Thymus (tissue), 11 donors: ENCODE measurements at regions not wholly inside any gene's neighbourhood (a gene's known extent, or its start where the extent isn't known, plus 50 kb on each side); places are given as distances from the start of the nearest gene placed in this dataset.
A peak's percentile ranks its signal among the peaks of the same experiment; 100 is the strongest.

Source experiments
- DNase-seq, 9 donors: peaks; one replicate each; pipeline ENCODE4 v3.0.0-alpha.2; 2013; ENCODE audit warnings: low spot score in 9 of 9, low read depth in 6 of 9, missing footprints in 1 of 9
- H3K27ac ChIP-seq, 2 donors: one replicate each; pipeline ENCODE4 v1.5.1; 2013; ENCODE audit warnings: control low read depth in 1 of 2, low read depth in 1 of 2, low read length in 1 of 2, mild to moderate bottlenecking in 1 of 2, moderate library complexity in 1 of 2
- H3K27me3 ChIP-seq, 2 donors: one replicate each; pipeline ENCODE4 v1.5.1; 2013; ENCODE audit warnings: low read length in 1 of 2; ENCODE audit not compliant: control insufficient read depth in 2 of 2, insufficient read depth in 1 of 2
- H3K36me3 ChIP-seq, 2 donors: one replicate each; pipeline ENCODE4 v1.5.1; 2013; ENCODE audit warnings: low read length in 1 of 2, mild to moderate bottlenecking in 1 of 2, moderate library complexity in 1 of 2; ENCODE audit not compliant: control insufficient read depth in 2 of 2, insufficient read depth in 2 of 2
- H3K4me1 ChIP-seq, 2 donors: one replicate each; pipeline ENCODE4 v1.5.1; 2013; ENCODE audit warnings: low read length in 2 of 2; ENCODE audit not compliant: control insufficient read depth in 2 of 2, insufficient read depth in 2 of 2
- H3K4me3 ChIP-seq, 2 donors: one replicate each; pipeline ENCODE4 v1.5.1; 2013; ENCODE audit warnings: low read length in 2 of 2, control low read depth in 1 of 2, mild to moderate bottlenecking in 1 of 2
- H3K9me3 ChIP-seq, 2 donors: one replicate each; pipeline ENCODE4 v1.5.1; 2013; ENCODE audit warnings: low read length in 1 of 2, mild to moderate bottlenecking in 1 of 2; ENCODE audit not compliant: control insufficient read depth in 2 of 2, insufficient read depth in 1 of 2
- WGBS: extraction: QIAGEN DNeasy Blood & Tissue Kit; methylation state at CpG from one replicate; pipeline ENCODE4 v1.1.7; 2013; 5-methylcytosine and 5-hydroxymethylcytosine counted together
- donor health status: healthy.

- Histone ChIP-seq H3K27ac (peak overlapping the region; percentile 3 to 48), H3K9me3 (peaks cover 0 to 5% of the 10 kb centered on the region in 2 donors), H3K4me3 (no peak overlapping the region), H3K36me3 (no peaks in the 10 kb centered on the region), H3K27me3 (no peaks in the 10 kb centered on the region), H3K4me1 (peaks cover 23 to 34% of the 10 kb centered on the region in 2 donors)
- peak in 2 of 9 donors; percentile 25 to 57 for DNase-seq
- 84% methylated on average over 5 of the region's 5 CpGs for WGBS
These were observed 145.8 kb upstream of the UBE2E1 start for GRCh38 chr3:23659840-23660430.

- Histone ChIP-seq H3K9me3 (no peaks in the 10 kb centered on the region), H3K27me3 (no peaks in the 10 kb centered on the region), H3K4me3 (no peak overlapping the region), H3K27ac (no peak overlapping the region), H3K4me1 (peaks cover 19 to 25% of the 10 kb centered on the region in 2 donors), H3K36me3 (no peaks in the 10 kb centered on the region)
- no peak for DNase-seq
- 70% methylated on average over 9 of the region's 9 CpGs for WGBS
These were observed 143.6 kb upstream of the UBE2E1 start for GRCh38 chr3:23662079-23662617.

- no peaks in the 10 kb centered on the region for H3K9me3 ChIP-seq
- peaks cover 16 to 22% of the 10 kb centered on the region in 2 donors for H3K4me1 ChIP-seq
- no peak overlapping the region for H3K27ac ChIP-seq
- no peak overlapping the region for H3K4me3 ChIP-seq
- WGBS = 95% methylated on average over 3 of the region's 3 CpGs
- no peaks in the 10 kb centered on the region for H3K27me3 ChIP-seq
- H3K36me3 ChIP-seq = no peaks in the 10 kb centered on the region
- no peak for DNase-seq
These were observed 142.5 kb upstream of the UBE2E1 start for GRCh38 chr3:23663246-23663645.

- H3K36me3 ChIP-seq = no peaks in the 10 kb centered on the region
- 89% methylated on average over 5 of the region's 5 CpGs for WGBS
These were observed 142.0 kb upstream of the UBE2E1 start for GRCh38 chr3:23663661-23664186.

GRCh38 chr3:23664459-23664858, 141.3 kb upstream of the UBE2E1 start:
- H3K9me3 ChIP-seq = no peaks in the 10 kb centered on the region
- H3K4me3 ChIP-seq = no peak overlapping the region
- no peaks in the 10 kb centered on the region for H3K27me3 ChIP-seq
- WGBS = 94% methylated on average over 1 of the region's 1 CpG
- DNase-seq = no peak
- H3K4me1 ChIP-seq = peaks cover 13% of the 10 kb centered on the region in 2 donors
- no peaks in the 10 kb centered on the region for H3K36me3 ChIP-seq
- H3K27ac ChIP-seq = no peak overlapping the region

More at GRCh38 chr3:23663661-23664186, 142.0 kb upstream of the UBE2E1 start:
- no peak overlapping the region for H3K4me3 ChIP-seq
- no peak overlapping the region for H3K27ac ChIP-seq
- no peaks in the 10 kb centered on the region for H3K27me3 ChIP-seq
- H3K9me3 ChIP-seq = no peaks in the 10 kb centered on the region
- H3K4me1 ChIP-seq = peaks cover 16 to 19% of the 10 kb centered on the region in 2 donors
- no peak for DNase-seq

- no peak overlapping the region for H3K4me3 ChIP-seq
- H3K36me3 ChIP-seq = no peaks in the 10 kb centered on the region
- no peaks in the 10 kb centered on the region for H3K9me3 ChIP-seq
- H3K27me3 ChIP-seq = no peaks in the 10 kb centered on the region
- peaks cover 9% of the 10 kb centered on the region in 2 donors for H3K4me1 ChIP-seq
- WGBS = 100% methylated on average over 1 of the region's 1 CpG
- no peak overlapping the region for H3K27ac ChIP-seq
- DNase-seq = no peak
These were observed 140.0 kb upstream of the UBE2E1 start for GRCh38 chr3:23665741-23666140.

- Histone ChIP-seq H3K27me3 (peaks cover 0 to 9% of the 10 kb centered on the region in 2 donors), H3K36me3 (no peaks in the 10 kb centered on the region), H3K27ac (no peak overlapping the region), H3K4me3 (no peak overlapping the region), H3K4me1 (peaks cover 3 to 4% of the 10 kb centered on the region in 2 donors), H3K9me3 (no peaks in the 10 kb centered on the region)
- WGBS = 99% methylated on average over 4 of the region's 4 CpGs
- DNase-seq = no peak
These were observed 138.9 kb upstream of the UBE2E1 start for GRCh38 chr3:23666818-23667217.

- H3K4me3 ChIP-seq = no peak overlapping the region
- WGBS = 87% methylated on average over 6 of the region's 6 CpGs
- DNase-seq = no peak
- no peaks in the 10 kb centered on the region for H3K9me3 ChIP-seq
- H3K4me1 ChIP-seq = peaks cover 0 to 5% of the 10 kb centered on the region in 2 donors
- no peaks in the 10 kb centered on the region for H3K36me3 ChIP-seq
- H3K27ac ChIP-seq = no peak overlapping the region
- H3K27me3 ChIP-seq = peaks cover 0 to 14% of the 10 kb centered on the region in 2 donors
These were observed 138.0 kb upstream of the UBE2E1 start for GRCh38 chr3:23667536-23668429.

- Histone ChIP-seq H3K36me3 (no peaks in the 10 kb centered on the region), H3K9me3 (no peaks in the 10 kb centered on the region), H3K4me3 (no peak overlapping the region), H3K4me1 (peaks cover 0 to 5% of the 10 kb centered on the region in 2 donors), H3K27me3 (peaks cover 0 to 14% of the 10 kb centered on the region in 2 donors), H3K27ac (no peak overlapping the region)
- DNase-seq = no peak
- 93% methylated on average over 4 of the region's 4 CpGs for WGBS
These were observed 137.3 kb upstream of the UBE2E1 start for GRCh38 chr3:23668430-23668904.
